ENCODE measurements at regions not wholly inside any gene's neighbourhood (a gene's known extent, or its start where the extent isn't known, plus 50 kb on each side); places are given as distances from the start of the nearest gene placed in this dataset.

GRCh38 chr7:69435711-69436110 is 162.6 kb upstream of the AUTS2 start:
- DNase-seq (no peak), ATAC-seq (no peak)
- TF ChIP-seq CTCF (IDR thresholded peaks at IDR 0.05), result no peak
- H3K4me1 ChIP-seq, result no peaks in the 10 kb centered on the region
- H3K4me3 ChIP-seq, result no peak overlapping the region
- intact Hi-C loops (cut with DNase I), result no loop called here
- 93% methylated on average over 5 of the region's 5 CpGs for WGBS (ENCODE audit: insufficient coverage, low coverage, low lambda C conversion rate, missing lambda C conversion rate)
- no peak overlapping the region for H3K27ac ChIP-seq
- H3K36me3 ChIP-seq, result no peaks in the 10 kb centered on the region
- no peaks in the 10 kb centered on the region for H3K9me3 ChIP-seq
- H3K27me3 ChIP-seq, result no peaks in the 10 kb centered on the region

GRCh38 chr7:69436946-69437345 is 161.3 kb upstream of the AUTS2 start:
- TF ChIP-seq POLR2A (IDR thresholded peaks at IDR 0.05), result no peak
- TF ChIP-seq CTCF (IDR thresholded peaks at IDR 0.05), result no peak
- Histone ChIP-seq H3K36me3 (no peaks in the 10 kb centered on the region), H3K4me3 (no peak overlapping the region), H3K27ac (no peak overlapping the region), H3K27me3 (no peaks in the 10 kb centered on the region), H3K9me3 (no peaks in the 10 kb centered on the region), H3K4me1 (no peaks in the 10 kb centered on the region)
- WGBS (ENCODE audit: insufficient coverage, low coverage, low lambda C conversion rate, missing lambda C conversion rate), result 40% methylated on average over 1 of the region's 1 CpG
- DNase-seq (no peak), ATAC-seq (no peak)
- intact Hi-C loops (cut with DNase I), result no loop called here

GRCh38 chr7:69438584-69439412 is 159.5 kb upstream of the AUTS2 start:
- intact Hi-C loops (cut with DNase I), result no loop called here
- ATAC-seq (no peak), DNase-seq (no peak)
- no peaks in the 10 kb centered on the region for H3K27me3 ChIP-seq
- TF ChIP-seq CTCF (IDR thresholded peaks at IDR 0.05), result no peak
- no peak for TF ChIP-seq POLR2A (IDR thresholded peaks at IDR 0.05)
- H3K9me3 ChIP-seq, result no peaks in the 10 kb centered on the region
- WGBS (ENCODE audit: insufficient coverage, low coverage, low lambda C conversion rate, missing lambda C conversion rate), result 81% methylated on average over 12 of the region's 16 CpGs
- no peaks in the 10 kb centered on the region for H3K36me3 ChIP-seq
- H3K27ac ChIP-seq, result no peak overlapping the region
- no peak overlapping the region for H3K4me3 ChIP-seq
- no peaks in the 10 kb centered on the region for H3K4me1 ChIP-seq

- no peaks in the 10 kb centered on the region for H3K9me3 ChIP-seq
- ATAC-seq (no peak), DNase-seq (no peak)
- no peaks in the 10 kb centered on the region for H3K4me1 ChIP-seq
- TF ChIP-seq CTCF (IDR thresholded peaks at IDR 0.05) (no peak), POLR2A (IDR thresholded peaks at IDR 0.05) (no peak)
- H3K27ac ChIP-seq, result no peak overlapping the region
- intact Hi-C loops (cut with DNase I), result no loop called here
- no peaks in the 10 kb centered on the region for H3K36me3 ChIP-seq
- no peak overlapping the region for H3K4me3 ChIP-seq
- no peaks in the 10 kb centered on the region for H3K27me3 ChIP-seq
- 86% methylated on average over 1 of the region's 1 CpG for WGBS (ENCODE audit: insufficient coverage, low coverage, low lambda C conversion rate, missing lambda C conversion rate)
These were observed 158.5 kb upstream of the AUTS2 start for GRCh38 chr7:69439636-69440325.
